ENCODE measurements at regions not wholly inside any gene's neighbourhood (a gene's known extent, or its start where the extent isn't known, plus 50 kb on each side); places are given as distances from the start of the nearest gene placed in this dataset.

- no peak for DNase-seq (ENCODE audit: low read depth)
Measured at GRCh38 chr3:132898141-132898540, 140.1 kb upstream of the TMEM108 start.

- no peak for DNase-seq (ENCODE audit: low read depth)
Measured at GRCh38 chr3:132892956-132893355, 145.2 kb upstream of the TMEM108 start.

GRCh38 chr3:132881756-132882409 is 156.3 kb upstream of the TMEM108 start:
- DNase-seq (ENCODE audit: low read depth): no peak

GRCh38 chr3:132880986-132881385 is 157.2 kb upstream of the TMEM108 start:
- no peak for DNase-seq (ENCODE audit: low read depth)

- no peak for DNase-seq (ENCODE audit: low read depth)
Measured at GRCh38 chr3:132879656-132880055, 157.4 kb upstream of the NPHP3 start.

- DNase-seq (ENCODE audit: low read depth): no peak
Measured at GRCh38 chr3:132874701-132875100, 152.5 kb upstream of the NPHP3 start.

- no peak for DNase-seq (ENCODE audit: low read depth)
Measured at GRCh38 chr3:132872711-132873110, 150.5 kb upstream of the NPHP3 start.

- no peak for DNase-seq (ENCODE audit: low read depth)
Measured at GRCh38 chr3:132871956-132872355, 149.7 kb upstream of the NPHP3 start.

- no peak for DNase-seq (ENCODE audit: low read depth)
Measured at GRCh38 chr3:132870541-132870940, 148.3 kb upstream of the NPHP3 start.

GRCh38 chr3:132867956-132868355 is 145.7 kb upstream of the NPHP3 start:
- peak; percentile 27 for DNase-seq (ENCODE audit: low read depth)

- no peak for DNase-seq (ENCODE audit: low read depth)
Measured at GRCh38 chr3:132867526-132867925, 145.3 kb upstream of the NPHP3 start.

- no peak for DNase-seq (ENCODE audit: low read depth)
Measured at GRCh38 chr3:132857317-132857716, 135.1 kb upstream of the NPHP3 start.

- DNase-seq (ENCODE audit: low read depth): no peak
Measured at GRCh38 chr3:132854856-132855535, 132.8 kb upstream of the NPHP3 start.

- no peak for DNase-seq (ENCODE audit: low read depth)
Measured at GRCh38 chr3:132847849-132848625, 125.8 kb upstream of the NPHP3 start.

- DNase-seq (ENCODE audit: low read depth): no peak
Measured at GRCh38 chr3:132843851-132844553, 121.8 kb upstream of the NPHP3 start.

GRCh38 chr3:132843349-132843748 is 121.1 kb upstream of the NPHP3 start:
- DNase-seq (ENCODE audit: low read depth): no peak

GRCh38 chr3:132841621-132842020 is 119.4 kb upstream of the NPHP3 start:
- no peak for DNase-seq (ENCODE audit: low read depth)

GRCh38 chr3:132840201-132840700 is 118.0 kb upstream of the NPHP3 start:
- DNase-seq (ENCODE audit: low read depth): no peak

- DNase-seq (ENCODE audit: low read depth): no peak
Measured at GRCh38 chr3:132838477-132838876, 116.3 kb upstream of the NPHP3 start.

GRCh38 chr3:132837615-132838014 is 115.4 kb upstream of the NPHP3 start:
- DNase-seq (ENCODE audit: low read depth): no peak

- no peak for DNase-seq (ENCODE audit: low read depth)
Measured at GRCh38 chr3:132834356-132834755, 112.1 kb upstream of the NPHP3 start.

- no peak for DNase-seq (ENCODE audit: low read depth)
Measured at GRCh38 chr3:132829101-132829500, 106.9 kb upstream of the NPHP3 start.
